A673 (cell line): ENCODE measurements at regions not wholly inside any gene's neighbourhood (a gene's known extent, or its start where the extent isn't known, plus 50 kb on each side); places are given as distances from the start of the nearest gene placed in this dataset.

Experiments
- BruUV-seq: library from RNA; stranded (reverse); fragments of 400-500 nt; replicated peaks from 2 replicates; lab custom pipeline; 2021; lab: Mats Ljungman, UMichigan
- CTCF ChIA-PET: fragments of 300-600 bp; sonication (Branson Sonifier 250); formaldehyde crosslinking; loops from one replicate; lab custom pipeline; 2022; ENCODE audit warnings: antibody characterized with exemption; lab: Charles Lee
- POLR2A ChIA-PET: fragments of 300-600 bp; sonication (Branson Sonifier 250); formaldehyde crosslinking; loops from one replicate; lab custom pipeline; 2022; ENCODE audit warnings: antibody characterized with exemption; ENCODE audit not compliant: low non-redundant PET; lab: Charles Lee
- DNase-seq: peaks from one replicate; pipeline ENCODE4 v3.0.0-alpha.2; 2015; ENCODE audit warnings: low spot score
- H3K27ac ChIP-seq: fragments of 200-600 bp; sonication (generic); 2 replicates; pipeline ENCODE4 v1.5.1; 2016; ENCODE audit warnings: mixed run types, low read depth, mild to moderate bottlenecking, mixed read lengths, antibody characterized with exemption, low read length; ENCODE audit not compliant: poor library complexity, severe bottlenecking
- H3K27me3 ChIP-seq: fragments of 200-600 bp; sonication (generic); replicated peaks from 2 replicates; pipeline ENCODE4 v1.6.1; 2017; ENCODE audit warnings: mixed run types, low read depth, mild to moderate bottlenecking, mixed read lengths, antibody characterized with exemption, low read length; ENCODE audit not compliant: insufficient read depth, poor library complexity
- H3K36me3 ChIP-seq: fragments of 200-600 bp; sonication (generic); 2 replicates; pipeline ENCODE4 v1.6.1; 2016; ENCODE audit warnings: mixed run types, mild to moderate bottlenecking, mixed read lengths, antibody characterized with exemption, low read length; ENCODE audit not compliant: insufficient read depth, poor library complexity, severe bottlenecking
- H3K4me1 ChIP-seq: fragments of 200-600 bp; sonication (generic); 2 replicates; pipeline ENCODE4 v1.6.1; 2017; ENCODE audit warnings: mixed run types, mild to moderate bottlenecking, mixed read lengths, antibody characterized with exemption, low read length; ENCODE audit not compliant: insufficient read depth, poor library complexity, severe bottlenecking
- H3K4me3 ChIP-seq: fragments of 200-600 bp; sonication (generic); 2 replicates; pipeline ENCODE4 v1.5.1; 2016; ENCODE audit warnings: low read depth, mixed run types, mild to moderate bottlenecking, mixed read lengths, low read length; ENCODE audit not compliant: poor library complexity, severe bottlenecking
- H3K9me3 ChIP-seq: fragments of 200-600 bp; sonication (generic); 2 replicates; pipeline ENCODE4 v1.6.1; 2016; ENCODE audit warnings: mixed run types, low read depth, mild to moderate bottlenecking, mixed read lengths, antibody characterized with exemption, low read length; ENCODE audit not compliant: poor library complexity, severe bottlenecking
- CTCF ChIP-seq: fragments of 300-800, 200-600 bp; sonication (generic); conservative IDR thresholded peaks from 2 replicates; pipeline ENCODE4 v1.5.1; 2017; ENCODE audit warnings: low read depth, mild to moderate bottlenecking, antibody characterized with exemption, low read length, moderate library complexity, mixed read lengths
- EZH2 ChIP-seq: fragments of 200-600 bp; sonication (generic); IDR thresholded peaks from 2 replicates; pipeline ENCODE4 v1.6.1; 2017; ENCODE audit warnings: borderline replicate concordance, low read depth, mild to moderate bottlenecking, mixed read lengths, antibody characterized with exemption, low read length; ENCODE audit not compliant: poor library complexity, severe bottlenecking
- intact Hi-C: fragments of 100-400 bp; cut with micrococcal nuclease; formaldehyde crosslinking; loops from one replicate; pipeline ENCODE4 v1.10.0; 2022; ENCODE audit not compliant: unreplicated experiment

DNA sequence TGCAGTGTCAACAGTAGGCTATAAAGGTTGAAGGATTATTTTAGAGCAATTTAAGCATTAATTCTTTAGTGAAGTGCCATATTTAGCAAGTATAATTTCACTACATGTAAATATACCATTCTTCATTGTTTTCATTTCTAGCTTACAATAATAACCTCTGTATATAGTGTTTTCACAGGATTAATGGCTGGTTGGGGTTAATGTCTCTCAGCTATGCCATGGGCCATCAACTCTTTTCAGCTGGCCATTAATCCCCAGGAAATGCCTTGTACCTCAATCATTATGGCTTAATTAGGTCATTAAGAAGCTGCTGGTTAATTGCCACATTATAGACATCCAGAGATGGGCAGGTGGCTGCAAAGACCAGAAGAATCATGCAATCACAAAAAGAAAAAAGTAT, 715.1 kb downstream of the MAT2B start:
- CTCF ChIA-PET: no interaction called here
- BruUV-seq: no TSS peak
- POLR2A ChIA-PET: no interaction called here

GRCh38 chr5:164224236-164224635, 718.8 kb downstream of the MAT2B start:
- no peak for DNase-seq
- Histone ChIP-seq H3K4me3 (no peak overlapping the region), H3K27me3 (peaks cover 5% of the 10 kb centered on the region), H3K9me3 (no peaks in the 10 kb centered on the region), H3K36me3 (no peaks in the 10 kb centered on the region), H3K27ac (no peak overlapping the region), H3K4me1 (no peaks in the 10 kb centered on the region)
- no TSS peak for BruUV-seq
- no peak for TF ChIP-seq EZH2
- TF ChIP-seq CTCF: no peak
- CTCF ChIA-PET: no interaction called here
- POLR2A ChIA-PET: no interaction called here
- intact Hi-C loops: no loop called here

More for the DNA sequence above, 715.1 kb downstream of the MAT2B start:
- TF ChIP-seq CTCF (no peak), EZH2 (no peak)
- H3K4me3 ChIP-seq: no peak overlapping the region
- H3K9me3 ChIP-seq: no peaks in the 10 kb centered on the region
- no peak overlapping the region for H3K27ac ChIP-seq
- peaks cover 5% of the 10 kb centered on the region for H3K27me3 ChIP-seq
- DNase-seq: no peak
- intact Hi-C loops: no loop called here
- H3K36me3 ChIP-seq: no peaks in the 10 kb centered on the region
- H3K4me1 ChIP-seq: no peaks in the 10 kb centered on the region

- no peak for DNase-seq
Measured at GRCh38 chr5:164224772-164225171, 719.4 kb downstream of the MAT2B start.

DNA sequence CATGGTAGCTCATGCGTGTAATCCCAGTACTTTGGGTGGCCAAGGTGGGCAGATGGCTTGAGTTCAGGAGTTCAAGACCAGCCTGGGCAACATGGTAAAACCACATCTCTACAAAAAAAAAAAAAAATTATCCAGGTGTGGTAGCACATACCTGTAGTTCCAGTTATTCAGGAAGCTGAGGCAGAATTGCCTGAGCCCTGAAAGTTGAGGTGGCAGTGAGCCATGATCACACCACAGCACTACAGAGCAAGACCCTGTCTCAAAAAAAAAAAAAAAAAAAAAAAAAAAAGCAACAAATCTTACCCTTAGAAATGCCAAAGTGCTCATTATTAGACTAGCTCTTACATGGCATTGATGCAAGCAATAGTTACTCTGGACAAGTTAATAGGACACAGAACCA, 724.9 kb downstream of the MAT2B start:
- no peak for TF ChIP-seq EZH2
- TF ChIP-seq CTCF: no peak
- H3K27ac ChIP-seq: no peak overlapping the region
- BruUV-seq: no TSS peak
- DNase-seq: no peak
- H3K4me3 ChIP-seq: no peak overlapping the region
- no peaks in the 10 kb centered on the region for H3K9me3 ChIP-seq
- ChIA-PET POLR2A (no interaction called here), CTCF (no interaction called here)
- intact Hi-C loops: no loop called here
- no peaks in the 10 kb centered on the region for H3K36me3 ChIP-seq
- H3K27me3 ChIP-seq: no peaks in the 10 kb centered on the region
- peaks cover 3% of the 10 kb centered on the region for H3K4me1 ChIP-seq

More at GRCh38 chr5:164224772-164225171, 719.4 kb downstream of the MAT2B start:
- POLR2A ChIA-PET: no interaction called here
- no TSS peak for BruUV-seq
- Histone ChIP-seq H3K27ac (no peak overlapping the region), H3K4me3 (no peak overlapping the region), H3K4me1 (no peaks in the 10 kb centered on the region), H3K36me3 (no peaks in the 10 kb centered on the region), H3K9me3 (no peaks in the 10 kb centered on the region), H3K27me3 (peaks cover 5% of the 10 kb centered on the region)
- intact Hi-C loops: no loop called here
- no peak for TF ChIP-seq EZH2
- CTCF ChIA-PET: no interaction called here
